ENCODE measurements at regions not wholly inside any gene's neighbourhood (a gene's known extent, or its start where the extent isn't known, plus 50 kb on each side); places are given as distances from the start of the nearest gene placed in this dataset.
"Not testable (repeated sequence)": the region's sequence is repeated elsewhere in the genome, so short reads cannot be mapped to it uniquely, and the experiment has no call there.

DNA sequence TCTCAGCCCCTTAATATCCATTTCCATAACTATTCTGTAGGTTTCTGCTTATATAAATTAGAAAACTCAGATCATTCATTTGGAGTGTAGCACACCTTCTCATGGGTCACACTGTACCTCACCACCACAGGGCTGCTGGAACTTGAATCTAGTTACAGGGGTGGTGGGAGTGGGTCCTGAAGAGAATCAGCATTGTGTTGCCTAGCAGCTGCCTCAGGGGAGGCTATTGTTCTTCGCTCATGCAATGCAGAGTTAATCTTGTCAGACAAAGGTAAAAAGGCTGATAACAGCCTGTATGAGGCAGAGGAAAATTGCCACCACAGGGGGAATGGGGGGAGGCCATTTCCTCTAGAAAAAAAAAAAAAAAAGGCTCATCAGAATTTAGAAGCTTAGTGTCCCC lies 496.0 kb upstream of the ADGRB3 start:
- no peak for DNase-seq

DNA sequence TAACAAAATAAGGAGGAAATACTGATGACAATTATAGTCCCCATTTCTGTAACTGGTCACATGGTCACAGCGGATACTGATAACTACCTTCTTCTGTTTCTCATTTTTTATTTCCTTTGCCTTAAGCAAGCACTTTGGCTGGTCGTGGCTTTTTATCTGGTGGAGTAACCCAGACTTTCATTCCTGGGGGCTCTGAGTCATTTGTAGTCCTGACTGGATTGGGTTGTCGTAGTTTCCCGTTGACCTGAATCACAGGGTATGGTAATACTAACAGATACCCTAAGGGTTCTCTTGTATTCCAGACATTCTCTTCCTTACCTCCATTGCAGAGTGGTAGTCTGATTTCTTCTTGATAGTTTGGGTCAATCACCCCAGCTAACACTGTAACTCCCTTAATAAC lies 500.3 kb upstream of the ADGRB3 start:
- no peak for DNase-seq

- DNase-seq: no peak
Measured at GRCh38 chr6:68128211-68128610, 506.9 kb upstream of the ADGRB3 start.

DNA sequence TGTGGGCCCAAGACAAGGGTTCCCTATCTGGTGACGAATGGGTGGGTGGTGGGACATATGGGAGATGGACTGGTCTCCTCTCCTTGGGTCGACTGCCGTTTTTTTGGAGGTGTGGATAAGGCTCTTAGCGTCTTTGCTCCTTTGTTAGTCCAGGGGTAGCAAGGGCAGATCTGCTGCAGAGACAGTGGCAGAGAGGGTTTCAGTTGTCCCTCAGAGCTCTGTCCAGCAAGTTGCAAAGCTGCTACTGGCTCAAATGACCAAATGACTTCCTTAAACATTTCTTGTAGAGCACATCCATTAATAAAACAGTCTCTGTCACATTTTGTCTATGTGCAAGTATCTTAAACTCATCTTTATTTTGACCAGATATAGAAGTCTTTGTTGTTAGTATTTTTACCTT lies 508.0 kb upstream of the ADGRB3 start:
- no peak for DNase-seq

- DNase-seq: no peak
Measured at GRCh38 chr6:68126089-68126749, 508.9 kb upstream of the ADGRB3 start.

DNA sequence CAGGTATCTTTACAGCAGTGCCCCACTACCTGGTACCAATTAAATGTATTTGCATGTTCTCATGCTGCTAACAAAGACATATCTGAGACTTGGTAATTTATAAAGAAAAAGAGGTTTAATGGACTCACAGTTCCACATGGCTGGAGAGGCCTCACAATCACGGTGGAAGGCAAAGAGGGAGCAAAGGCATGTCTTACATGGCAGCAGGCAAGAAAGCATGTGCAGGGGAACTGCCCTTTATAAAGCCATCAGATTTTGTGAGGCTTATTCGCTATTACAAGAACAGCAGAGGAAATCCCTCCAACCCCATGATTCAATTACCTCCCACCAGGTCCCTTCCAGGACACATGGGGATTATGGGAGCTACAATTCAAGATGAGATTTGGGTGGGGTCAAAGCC lies 512.1 kb upstream of the ADGRB3 start:
- DNase-seq: not testable (repeated sequence)

- DNase-seq: no peak
Measured at GRCh38 chr6:68122032-68122431, 513.0 kb upstream of the ADGRB3 start.

- not testable (repeated sequence) for DNase-seq
Measured at GRCh38 chr6:68120954-68121353, 514.1 kb upstream of the ADGRB3 start.

- no peak for DNase-seq
Measured at GRCh38 chr6:68114463-68115047, 520.5 kb upstream of the ADGRB3 start.

DNA sequence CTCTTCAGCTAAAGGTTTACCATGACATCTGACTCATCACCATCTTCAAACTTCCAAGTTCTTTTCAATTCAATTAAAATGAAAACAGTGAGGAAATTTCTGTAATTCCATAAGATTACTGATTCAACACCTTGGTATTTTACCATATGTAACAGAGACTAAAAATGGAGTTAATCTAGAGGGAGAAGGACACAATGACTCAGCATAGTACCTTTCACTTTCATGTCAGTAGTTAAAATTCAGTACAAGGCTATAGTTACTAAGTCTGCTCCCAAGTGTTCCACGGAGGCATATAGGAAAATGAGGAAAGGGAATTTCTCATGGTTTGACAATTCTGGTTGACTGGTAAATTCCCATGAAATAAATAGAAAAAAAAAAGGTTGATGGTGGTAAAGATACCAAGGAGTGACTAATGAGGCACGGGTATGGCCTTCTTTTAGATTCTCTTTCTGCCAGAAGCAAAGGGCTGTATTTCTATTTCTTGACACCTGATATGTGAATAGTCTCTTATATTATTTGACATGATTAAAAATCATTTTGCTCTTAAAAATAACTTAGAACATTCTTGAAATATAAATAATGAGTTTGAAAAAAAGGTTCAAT lies 526.7 kb upstream of the ADGRB3 start:
- DNase-seq: no peak

DNA sequence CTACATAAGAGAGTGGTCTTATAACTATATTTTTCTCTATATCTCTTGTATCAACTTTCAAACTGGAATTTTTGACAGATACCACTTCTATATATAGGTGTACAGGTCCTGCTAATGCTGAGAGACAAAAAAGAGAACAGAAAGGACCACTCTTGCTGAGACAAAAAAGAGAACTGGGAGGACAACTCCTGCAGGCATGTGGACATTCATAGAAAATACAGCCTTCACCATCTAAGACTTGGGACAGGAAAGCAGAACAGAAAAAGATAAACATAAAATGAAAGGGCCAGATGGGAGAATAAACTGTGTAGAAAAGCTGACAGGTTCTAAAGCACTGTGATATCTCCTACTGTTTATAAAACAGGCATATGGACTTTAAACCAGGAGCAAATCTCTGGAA lies 541.0 kb upstream of the ADGRB3 start:
- no peak for DNase-seq

DNA sequence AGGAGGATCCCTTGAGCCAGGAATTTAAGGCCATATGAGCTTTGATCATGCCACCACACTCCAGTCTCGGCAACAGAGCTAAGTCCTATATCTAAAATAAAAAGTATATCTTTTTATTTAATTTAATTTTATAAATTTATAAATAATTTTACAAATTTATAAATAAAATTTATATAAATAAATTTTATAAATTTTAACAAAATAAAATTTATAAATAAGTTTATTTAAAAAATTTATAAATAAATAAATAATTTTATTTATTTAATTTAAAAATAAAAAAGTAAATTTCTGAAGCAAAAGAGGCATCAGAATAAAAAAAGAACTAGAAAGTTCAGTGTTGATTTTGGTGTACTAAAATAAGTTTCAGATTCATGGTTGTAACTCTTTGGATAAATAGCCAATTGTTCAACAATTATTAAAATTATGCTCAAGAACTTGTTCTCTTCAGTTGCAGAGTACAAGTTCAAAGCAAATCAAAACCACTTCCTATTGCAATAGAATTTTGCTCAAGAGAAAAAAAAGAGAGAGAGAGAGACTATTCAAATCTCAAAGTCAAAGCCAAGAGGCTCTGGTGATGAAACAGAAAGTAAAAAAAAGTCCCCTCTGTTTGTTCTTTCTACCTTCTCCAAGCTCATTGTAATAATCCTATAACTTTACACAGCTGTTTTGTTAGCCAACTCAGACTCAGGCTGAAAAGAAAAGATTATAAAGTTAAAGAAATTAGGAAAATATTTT lies 547.5 kb upstream of the ADGRB3 start:
- no peak for DNase-seq

- DNase-seq: no peak
Measured at GRCh38 chr6:68086199-68086598, 548.9 kb upstream of the ADGRB3 start.

GRCh38 chr6:68085599-68085998 lies 549.5 kb upstream of the ADGRB3 start:
- not testable (repeated sequence) for DNase-seq

- no peak for DNase-seq
Measured at GRCh38 chr6:68082086-68082485, 553.0 kb upstream of the ADGRB3 start.

- DNase-seq: no peak
Measured at GRCh38 chr6:68080074-68080473, 555.0 kb upstream of the ADGRB3 start.

- DNase-seq: no peak
Measured at GRCh38 chr6:68077661-68078060, 557.4 kb upstream of the ADGRB3 start.

- DNase-seq: no peak
Measured at GRCh38 chr6:68071740-68072139, 563.3 kb upstream of the ADGRB3 start.

DNA sequence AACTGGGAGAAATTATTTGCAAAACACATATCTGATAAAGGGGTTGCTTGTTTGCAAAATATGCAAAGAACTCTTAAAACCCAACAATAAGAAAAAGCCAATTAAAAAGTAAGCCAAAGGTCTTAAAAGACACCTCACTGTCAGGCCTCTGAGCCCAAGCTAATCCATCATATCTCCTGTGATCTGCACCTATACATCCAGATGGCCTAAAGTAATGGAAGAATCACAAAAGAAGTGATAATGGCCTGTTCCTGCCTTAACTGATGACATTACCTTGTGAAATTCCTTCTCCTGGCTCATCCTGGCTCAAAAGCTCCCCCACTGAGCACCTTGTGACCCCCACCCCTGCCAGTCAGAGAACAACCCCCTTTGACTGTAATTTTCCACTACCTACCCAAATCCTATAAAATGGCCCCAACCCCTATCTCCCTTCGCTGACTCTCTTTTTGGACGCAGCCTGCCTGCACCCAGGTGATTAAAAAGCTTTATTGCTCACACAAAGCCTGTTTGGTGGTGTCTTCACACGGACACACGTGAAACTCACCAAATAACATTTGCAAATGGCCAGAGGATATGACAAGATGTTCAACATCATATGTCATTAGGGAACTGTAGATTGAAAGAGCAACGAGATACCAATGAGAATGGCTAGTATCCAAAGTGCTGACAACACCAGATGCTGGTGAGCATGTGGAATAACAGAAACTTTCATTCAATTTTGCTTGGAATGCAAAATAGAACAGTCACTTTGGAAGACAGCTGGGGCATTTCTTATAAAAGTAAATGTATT lies 565.0 kb upstream of the ADGRB3 start:
- no peak for DNase-seq

- no peak for DNase-seq
Measured at GRCh38 chr6:68059899-68060298, 575.2 kb upstream of the ADGRB3 start.

GRCh38 chr6:68059261-68059660 lies 575.8 kb upstream of the ADGRB3 start:
- no peak for DNase-seq

DNA sequence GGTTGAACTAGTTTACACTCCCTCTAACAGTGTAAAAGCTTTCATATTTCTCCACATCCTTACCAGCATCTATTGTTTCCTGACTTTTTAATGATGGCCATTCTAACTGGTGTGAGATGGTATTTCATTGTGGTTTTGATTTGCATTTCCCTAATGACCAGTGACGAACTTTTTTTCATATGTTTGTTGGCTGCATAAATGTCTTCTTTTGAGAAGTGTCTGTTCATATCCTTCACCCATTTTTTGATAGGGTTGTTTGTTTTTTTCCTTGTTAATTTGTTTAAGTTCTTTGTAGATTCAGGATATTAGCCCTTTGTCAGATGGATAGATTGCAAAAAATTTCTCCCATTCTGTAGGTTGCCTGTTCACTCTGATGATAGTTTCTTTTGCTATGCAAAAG lies 578.5 kb upstream of the ADGRB3 start:
- not testable (repeated sequence) for DNase-seq

DNA sequence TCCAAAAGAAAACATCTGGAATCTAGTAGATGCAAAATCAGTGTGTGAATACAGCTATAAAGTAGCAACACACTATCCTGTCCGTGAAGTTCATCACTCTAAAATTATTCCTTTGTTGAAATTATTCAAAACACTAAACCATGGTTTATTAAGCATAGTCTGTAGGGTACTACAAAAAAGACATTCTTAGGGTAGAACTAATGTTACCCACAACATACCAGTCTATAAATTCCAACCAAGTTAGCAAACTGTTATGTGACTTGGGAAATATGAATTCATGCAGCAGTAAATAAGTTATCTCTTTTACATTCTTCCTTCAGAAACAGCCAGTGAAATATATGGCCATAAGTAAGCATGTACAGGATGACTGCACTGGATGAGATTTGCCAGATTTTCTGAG lies 580.3 kb upstream of the ADGRB3 start:
- no peak for DNase-seq
